Left ventricle myocardium inferior (tissue), 1 donor: ENCODE measurements at regions not wholly inside any gene's neighbourhood (a gene's known extent, or its start where the extent isn't known, plus 50 kb on each side); places are given as distances from the start of the nearest gene placed in this dataset.

Experiments used
- DNase-seq: peaks from one replicate; pipeline ENCODE4 v3.0.0-alpha.2; 2020
- H3K27ac ChIP-seq: fragments of 200-600 bp; replicated peaks from 2 replicates; pipeline ENCODE4 v1.8.0; 2021
- H3K27me3 ChIP-seq: fragments of 200-600 bp; 2 replicates; pipeline ENCODE4 v1.8.0; 2021; ENCODE audit warnings: low read depth
- H3K36me3 ChIP-seq: fragments of 200-600 bp; 2 replicates; pipeline ENCODE4 v1.8.0; 2021
- H3K4me1 ChIP-seq: fragments of 200-600 bp; 2 replicates; pipeline ENCODE4 v1.8.0; 2021
- H3K4me3 ChIP-seq: fragments of 200-600 bp; 2 replicates; pipeline ENCODE4 v1.8.0; 2021; ENCODE audit warnings: mild to moderate bottlenecking, moderate library complexity
- H3K9me3 ChIP-seq: fragments of 200-600 bp; replicated peaks from 2 replicates; pipeline ENCODE4 v1.8.0; 2021
- CTCF ChIP-seq: fragments of 200-600 bp; IDR thresholded peaks from 2 replicates; pipeline ENCODE4 v1.8.0; 2021; ENCODE audit warnings: antibody characterized with exemption, mild to moderate bottlenecking, borderline replicate concordance
- intact Hi-C: fragments of 100-400 bp; cut with micrococcal nuclease; formaldehyde crosslinking; loops from one replicate; pipeline ENCODE4 v1.11.0; 2022
- donor health status: DM: no; HTN: yes; CAD: no; lungs with severe emphysema.

- DNase-seq = no peak
These were observed 399.9 kb downstream of the ELAVL2 start for GRCh38 chr9:23426144-23426543.

GRCh38 chr9:23431459-23431858 is 394.6 kb downstream of the ELAVL2 start:
- H3K9me3 ChIP-seq = no peaks in the 10 kb centered on the region
- intact Hi-C loops = no loop called here
- no peaks in the 10 kb centered on the region for H3K4me1 ChIP-seq
- no peak overlapping the region for H3K4me3 ChIP-seq
- no peak for TF ChIP-seq CTCF
- DNase-seq = no peak
- H3K27ac ChIP-seq = no peak overlapping the region
- H3K27me3 ChIP-seq = no peaks in the 10 kb centered on the region
- H3K36me3 ChIP-seq = no peaks in the 10 kb centered on the region

More at GRCh38 chr9:23426144-23426543, 399.9 kb downstream of the ELAVL2 start:
- Histone ChIP-seq H3K9me3 (no peaks in the 10 kb centered on the region), H3K27me3 (no peaks in the 10 kb centered on the region), H3K36me3 (no peaks in the 10 kb centered on the region), H3K4me1 (no peaks in the 10 kb centered on the region), H3K27ac (no peak overlapping the region), H3K4me3 (no peak overlapping the region)
- no peak for TF ChIP-seq CTCF
- intact Hi-C loops = no loop called here

GRCh38 chr9:23434654-23435053 is 391.4 kb downstream of the ELAVL2 start:
- intact Hi-C loops = no loop called here
- H3K4me1 ChIP-seq = no peaks in the 10 kb centered on the region

GRCh38 chr9:23438299-23438907 is 387.6 kb downstream of the ELAVL2 start:
- Histone ChIP-seq H3K36me3 (no peaks in the 10 kb centered on the region), H3K9me3 (no peaks in the 10 kb centered on the region), H3K4me3 (no peak overlapping the region), H3K27ac (no peak overlapping the region), H3K27me3 (no peaks in the 10 kb centered on the region), H3K4me1 (no peaks in the 10 kb centered on the region)
- intact Hi-C loops = no loop called here
- TF ChIP-seq CTCF = no peak
- no peak for DNase-seq

More at GRCh38 chr9:23434654-23435053, 391.4 kb downstream of the ELAVL2 start:
- DNase-seq = no peak
- Histone ChIP-seq H3K36me3 (no peaks in the 10 kb centered on the region), H3K9me3 (no peaks in the 10 kb centered on the region), H3K4me3 (no peak overlapping the region), H3K27ac (no peak overlapping the region), H3K27me3 (no peaks in the 10 kb centered on the region)
- no peak for TF ChIP-seq CTCF

- TF ChIP-seq CTCF = no peak
- intact Hi-C loops = no loop called here
- Histone ChIP-seq H3K36me3 (no peaks in the 10 kb centered on the region), H3K27me3 (no peaks in the 10 kb centered on the region), H3K9me3 (no peaks in the 10 kb centered on the region), H3K27ac (no peak overlapping the region), H3K4me3 (no peak overlapping the region), H3K4me1 (no peaks in the 10 kb centered on the region)
- no peak for DNase-seq
These were observed 384.8 kb downstream of the ELAVL2 start for GRCh38 chr9:23441275-23441674.
